HG02981 (cell line): ENCODE measurements at regions not wholly inside any gene's neighbourhood (a gene's known extent, or its start where the extent isn't known, plus 50 kb on each side); places are given as distances from the start of the nearest gene placed in this dataset.

Experiments
- ATAC-seq: cut with Tn5 transposase; IDR thresholded peaks from one replicate; pipeline ENCODE4 v1.9.1; 2021; ENCODE audit warnings: mild to moderate bottlenecking, moderate library complexity; ENCODE audit not compliant: unreplicated experiment

- no peak for ATAC-seq
These were observed 368.2 kb upstream of the SMIM30 start for GRCh38 chr7:113486548-113486947.

GRCh38 chr7:113483657-113484056 lies 365.3 kb upstream of the SMIM30 start:
- ATAC-seq: no peak

GRCh38 chr7:113480537-113480936 lies 362.2 kb upstream of the SMIM30 start:
- ATAC-seq: no peak

GRCh38 chr7:113464096-113464855 lies 345.9 kb upstream of the SMIM30 start:
- no peak for ATAC-seq

DNA sequence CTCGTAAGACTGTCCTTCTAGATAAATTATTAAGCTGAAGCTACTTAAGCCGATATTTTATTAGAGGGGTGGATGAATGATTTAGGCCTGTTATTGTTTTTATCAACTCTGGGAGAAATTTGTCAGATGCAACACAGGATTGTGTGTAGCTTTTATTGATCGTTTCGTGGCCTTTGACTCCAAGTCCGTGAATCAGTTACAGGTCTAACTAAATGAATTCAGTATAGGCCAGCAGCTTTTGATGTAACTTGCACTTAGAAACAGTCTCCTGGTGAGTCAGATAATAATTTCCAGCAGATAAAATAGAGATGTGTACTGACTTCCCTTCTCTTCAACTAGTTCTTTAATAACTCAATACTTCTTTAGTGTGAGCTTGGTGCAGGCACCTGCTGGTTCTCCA lies 341.7 kb upstream of the SMIM30 start:
- no peak for ATAC-seq

DNA sequence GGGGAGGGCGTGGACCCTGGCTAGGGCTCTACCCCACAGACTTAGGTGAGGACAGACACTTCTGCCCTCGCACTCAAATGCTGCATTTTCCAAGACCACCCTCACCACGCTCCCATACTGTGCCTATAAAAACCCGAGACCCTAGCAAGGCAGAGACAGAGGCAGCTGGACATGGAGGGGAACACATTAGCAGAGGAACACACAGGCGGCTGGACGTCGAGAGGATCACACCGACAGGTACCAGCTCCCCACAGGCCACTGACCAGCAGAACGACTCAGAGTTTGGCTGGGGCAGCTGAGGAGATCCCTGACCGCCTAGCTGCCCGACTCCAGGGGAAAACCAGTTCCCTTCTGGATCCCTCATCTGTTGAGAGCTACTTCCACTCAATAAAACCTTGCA lies 338.2 kb upstream of the SMIM30 start:
- no peak for ATAC-seq

GRCh38 chr7:113454597-113455169 lies 336.3 kb upstream of the SMIM30 start:
- ATAC-seq: no peak

DNA sequence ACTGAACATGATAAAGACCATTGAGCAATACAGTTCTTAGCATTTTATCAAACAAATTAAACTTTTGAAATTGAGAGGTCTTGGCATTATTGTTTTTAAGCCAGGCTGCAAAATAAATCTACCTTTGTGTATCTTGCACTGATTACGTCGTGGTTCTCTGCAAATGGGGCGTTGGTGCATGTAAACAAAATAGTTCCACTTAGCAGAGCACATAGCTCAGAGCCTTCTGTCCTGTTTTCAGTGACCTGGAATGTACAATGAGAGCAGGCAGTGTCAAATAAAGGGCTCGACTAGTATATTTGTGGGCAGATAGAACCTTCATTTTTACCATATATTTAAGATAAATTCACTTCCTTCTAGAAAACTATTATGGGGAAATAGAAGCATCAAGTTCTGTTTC lies 333.9 kb upstream of the SMIM30 start:
- no peak for ATAC-seq

GRCh38 chr7:113446791-113447190 lies 328.4 kb upstream of the SMIM30 start:
- no peak for ATAC-seq

GRCh38 chr7:113446391-113446790 lies 328.0 kb upstream of the SMIM30 start:
- ATAC-seq: no peak

- no peak for ATAC-seq
These were observed 325.9 kb upstream of the SMIM30 start for GRCh38 chr7:113444261-113444660.

- no peak for ATAC-seq
These were observed 321.8 kb upstream of the SMIM30 start for GRCh38 chr7:113440173-113440572.

- ATAC-seq: no peak
These were observed 313.1 kb upstream of the SMIM30 start for GRCh38 chr7:113431406-113431805.

- ATAC-seq: no peak
These were observed 305.9 kb upstream of the SMIM30 start for GRCh38 chr7:113424185-113424817.

DNA sequence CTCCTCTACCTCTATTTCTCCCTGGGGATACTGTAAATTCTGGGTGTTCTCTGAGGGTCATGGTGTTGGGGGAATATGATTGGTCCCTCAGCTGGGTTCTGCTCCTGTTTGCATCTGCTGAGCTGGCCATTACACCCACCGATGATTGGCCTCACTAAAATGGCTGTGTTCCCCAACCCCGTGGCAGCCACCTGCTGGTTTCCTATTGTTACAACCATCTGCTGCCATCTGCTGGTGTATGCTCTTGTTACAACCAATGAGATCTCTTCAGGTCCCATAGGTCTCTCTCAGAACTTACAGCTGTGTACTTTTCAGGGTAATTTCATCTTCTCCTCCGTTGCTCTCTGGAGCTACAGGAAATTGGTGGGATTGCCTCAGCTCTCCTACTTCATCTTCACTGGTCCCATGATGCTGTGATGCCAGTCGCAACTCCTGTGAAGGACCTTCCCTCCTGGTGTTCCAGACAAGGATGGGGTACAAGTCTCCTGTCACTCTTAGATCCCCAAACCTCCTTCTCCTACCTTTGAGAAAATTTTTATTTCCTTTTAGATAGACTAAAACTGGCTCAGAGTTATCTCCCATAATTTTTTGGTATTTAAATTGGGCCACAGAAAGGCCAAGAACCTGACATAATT lies 303.5 kb upstream of the SMIM30 start:
- peak; percentile 100 for ATAC-seq

DNA sequence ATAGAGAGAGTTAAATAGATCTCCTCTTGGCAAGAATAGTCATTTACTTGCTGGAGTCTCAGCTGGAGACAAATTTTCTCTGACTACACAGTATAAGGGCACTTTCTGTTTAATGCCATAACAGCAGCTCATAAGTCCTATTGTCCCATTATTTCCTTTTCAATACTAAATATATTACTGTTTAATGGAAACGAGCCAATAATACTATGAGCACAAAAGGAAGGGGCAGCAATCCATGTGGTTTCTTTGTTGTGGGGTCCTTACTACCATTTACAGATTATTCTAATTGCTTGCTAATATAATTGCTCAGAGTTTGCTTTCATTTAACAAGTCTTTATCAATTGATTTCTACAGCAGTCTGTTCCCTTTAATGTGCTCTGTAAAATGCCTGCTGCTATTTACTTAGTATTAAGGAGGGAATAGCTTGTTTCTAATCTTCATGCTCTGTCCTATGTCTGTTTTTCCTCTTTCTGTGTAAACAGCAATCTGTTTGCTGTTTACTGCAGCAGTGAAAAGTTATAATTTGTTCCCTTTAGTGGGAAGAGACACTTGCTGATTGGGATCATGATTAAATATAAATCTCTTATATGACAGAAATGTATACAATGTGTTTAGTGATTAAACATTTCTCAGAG lies 296.2 kb upstream of the SMIM30 start:
- ATAC-seq: no peak

GRCh38 chr7:113412410-113412809 lies 294.1 kb upstream of the SMIM30 start:
- ATAC-seq: no peak

DNA sequence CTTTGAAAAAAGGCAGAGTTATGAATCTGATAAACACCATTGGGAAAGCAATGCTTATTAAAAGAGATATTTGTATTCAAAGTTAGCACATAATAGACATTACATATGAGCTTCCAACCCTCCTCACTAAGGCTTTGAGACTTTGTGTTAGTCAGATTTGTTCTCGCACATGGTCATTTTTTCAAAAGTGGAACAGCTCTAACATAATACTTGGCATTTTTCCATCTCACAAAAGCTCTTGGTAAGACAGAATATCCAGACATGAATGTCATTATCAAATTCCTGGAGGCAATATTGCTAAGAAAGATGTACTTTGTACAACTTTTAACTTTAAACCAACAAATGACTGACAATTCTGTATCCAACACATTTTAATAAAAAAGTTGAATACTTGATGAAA lies 292.4 kb upstream of the SMIM30 start:
- ATAC-seq: no peak

DNA sequence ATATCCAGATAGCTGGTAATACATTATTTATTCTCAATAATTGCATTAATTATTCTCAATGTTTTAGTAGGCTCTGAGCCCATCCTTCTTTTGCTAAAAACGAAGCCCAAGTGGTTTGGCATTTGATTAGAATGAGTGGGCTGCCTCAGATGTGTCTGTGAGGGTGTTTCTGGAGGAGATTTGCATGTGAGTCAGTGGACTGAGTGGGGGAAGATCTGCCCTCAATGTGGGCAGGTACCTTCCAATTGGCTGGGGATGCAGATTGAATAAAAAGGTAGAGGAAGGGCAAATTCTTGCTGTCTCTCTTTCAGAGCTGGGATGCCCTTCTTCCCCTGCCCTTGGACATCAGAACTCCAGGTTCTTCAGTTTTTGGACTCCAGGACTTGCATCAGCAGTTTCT lies 290.6 kb upstream of the SMIM30 start:
- no peak for ATAC-seq

- no peak for ATAC-seq
These were observed 287.1 kb upstream of the SMIM30 start for GRCh38 chr7:113405296-113406056.

DNA sequence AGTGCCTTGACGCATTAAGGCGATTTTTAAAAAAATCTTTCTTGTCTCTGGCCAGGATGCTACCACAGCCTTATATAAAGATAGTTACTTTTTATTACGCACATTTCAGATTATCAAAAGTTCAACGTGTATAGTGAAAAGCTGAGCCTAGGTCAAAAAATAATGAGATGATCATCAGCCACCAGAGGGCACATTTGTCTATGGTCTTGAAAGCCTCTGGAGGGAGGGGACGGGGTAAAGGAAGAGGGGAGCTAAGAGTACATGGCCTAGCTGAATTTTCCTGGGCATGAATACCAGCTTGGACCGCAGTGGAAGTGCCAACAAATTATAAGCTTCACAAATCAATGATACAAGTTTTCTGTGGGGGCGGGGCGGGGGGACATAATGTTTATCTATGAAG lies 285.9 kb upstream of the SMIM30 start:
- ATAC-seq: no peak
